ENCODE measurements at regions not wholly inside any gene's neighbourhood (a gene's known extent, or its start where the extent isn't known, plus 50 kb on each side); places are given as distances from the start of the nearest gene placed in this dataset.

DNA sequence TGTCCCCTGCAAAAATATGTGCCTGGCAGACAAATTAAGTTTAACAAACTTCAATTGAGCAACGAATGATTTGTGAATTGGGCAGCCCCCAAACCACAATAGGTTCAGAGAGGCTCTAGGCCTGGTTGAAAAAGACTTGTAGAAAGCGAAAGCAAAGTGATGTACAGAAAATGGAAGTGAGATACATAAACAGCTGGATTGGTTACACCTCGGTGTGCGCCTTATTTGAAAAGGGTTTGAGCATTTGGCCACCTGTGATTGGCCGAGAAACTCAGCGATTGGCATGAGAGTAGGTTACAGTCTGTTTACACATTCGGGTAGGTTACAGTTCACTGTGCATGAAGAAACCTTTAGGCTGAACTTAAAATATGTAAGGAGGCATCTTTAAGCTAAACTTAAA, 136.9 kb downstream of the CD83 start:
- DNase-seq (ENCODE audit: low spot score) = no peak

- no peak for DNase-seq (ENCODE audit: low spot score)
These were observed 138.3 kb downstream of the CD83 start for GRCh38 chr6:14255916-14256315.

GRCh38 chr6:14258117-14258516, 140.5 kb downstream of the CD83 start:
- DNase-seq (ENCODE audit: low spot score) = no peak

- no peak for DNase-seq (ENCODE audit: low spot score)
These were observed 141.4 kb downstream of the CD83 start for GRCh38 chr6:14258695-14259593.

DNA sequence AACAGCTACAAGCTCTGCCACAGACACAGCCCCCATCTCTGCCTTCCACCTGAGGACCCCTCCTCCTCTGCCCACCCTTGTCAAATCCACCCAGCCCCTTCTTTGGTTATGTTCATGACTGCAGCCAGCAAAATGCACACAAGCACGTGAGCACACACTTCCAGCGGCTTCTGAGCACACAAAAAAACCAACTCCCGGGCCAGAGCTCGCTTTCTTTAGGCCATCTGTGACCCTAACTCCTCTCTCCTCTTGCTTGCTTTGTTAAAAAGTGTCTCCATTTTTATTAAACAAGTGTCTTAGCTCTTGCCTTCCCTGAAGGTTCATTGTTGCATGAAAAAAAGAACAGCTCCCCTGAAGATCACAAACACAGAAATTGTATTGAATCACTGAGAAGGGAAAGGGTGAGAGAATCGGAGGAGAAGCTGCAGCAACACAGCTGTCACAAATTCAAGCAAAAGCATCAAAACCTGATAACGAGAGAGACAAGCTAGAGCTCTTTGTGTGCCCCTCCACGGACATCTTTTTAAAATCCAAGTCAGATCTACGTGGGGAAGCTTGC, 142.1 kb downstream of the CD83 start:
- no peak for DNase-seq (ENCODE audit: low spot score)

GRCh38 chr6:14260839-14261238, 143.3 kb downstream of the CD83 start:
- DNase-seq (ENCODE audit: low spot score) = no peak

GRCh38 chr6:14263881-14264424, 146.4 kb downstream of the CD83 start:
- DNase-seq (ENCODE audit: low spot score) = no peak

DNA sequence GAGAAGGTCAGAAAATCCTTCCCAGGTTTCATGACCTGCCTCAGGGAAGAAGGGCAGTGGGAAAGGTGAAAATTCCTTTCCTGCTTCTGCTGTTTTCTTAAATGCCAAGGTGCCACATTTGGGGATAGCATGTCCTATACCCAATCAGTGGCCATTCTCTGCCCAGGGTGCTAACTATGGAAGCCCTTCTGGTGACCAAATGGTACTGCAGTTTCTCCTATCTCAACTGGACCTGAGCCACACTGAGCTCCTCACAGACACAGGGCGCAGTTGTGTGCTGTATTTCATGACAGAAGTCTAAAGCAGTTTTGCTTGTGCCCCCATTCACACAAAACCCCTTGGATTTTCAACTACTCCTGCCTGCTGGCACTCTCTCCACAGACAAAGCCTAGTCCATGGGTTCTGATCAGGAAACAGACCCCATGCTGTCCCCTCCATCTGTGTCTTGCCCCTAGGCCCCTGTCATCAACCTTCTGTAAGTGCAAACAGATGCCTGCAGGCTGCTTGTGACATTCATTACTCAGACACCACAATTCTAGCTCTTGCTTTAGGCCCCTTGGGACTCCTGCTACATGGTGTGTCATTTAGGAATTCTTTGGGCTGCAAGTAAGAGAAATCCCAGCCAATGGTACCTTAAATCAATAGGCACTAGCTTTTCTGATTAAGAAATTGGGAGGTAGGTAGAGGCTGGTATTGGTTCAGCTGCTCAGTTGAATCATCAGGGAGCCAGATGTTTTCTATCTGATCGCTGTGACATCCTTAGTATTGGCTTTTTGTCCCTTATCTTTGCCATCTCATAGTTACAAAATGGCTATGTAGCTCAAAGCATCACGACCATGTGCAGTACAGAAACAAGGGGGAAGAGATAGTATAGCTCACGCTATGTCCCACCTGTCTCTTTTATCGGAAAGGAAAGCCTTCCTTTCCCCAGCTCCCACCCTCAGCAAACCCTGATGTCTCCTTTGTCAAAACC, 147.8 kb downstream of the CD83 start:
- no peak for DNase-seq (ENCODE audit: low spot score)

DNA sequence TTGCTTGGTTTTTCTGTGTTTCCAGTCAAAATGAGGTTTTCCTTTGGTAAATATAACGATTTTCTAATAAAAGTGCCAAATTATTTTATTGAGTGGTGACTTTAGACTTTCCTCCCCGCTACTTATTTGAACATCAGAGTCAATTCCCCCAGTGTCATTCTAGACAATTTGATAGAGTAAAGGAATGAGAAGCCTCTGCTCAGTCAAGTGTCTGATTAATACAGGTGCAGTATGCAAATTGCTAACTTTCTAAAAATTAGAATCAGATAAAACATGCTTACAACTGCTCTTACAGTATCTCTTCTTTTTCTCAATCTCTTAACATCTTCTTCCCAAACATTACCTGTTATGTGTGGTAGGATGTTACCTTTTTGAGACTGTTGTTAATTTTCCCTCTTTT, 148.7 kb downstream of the CD83 start:
- no peak for DNase-seq (ENCODE audit: low spot score)

DNA sequence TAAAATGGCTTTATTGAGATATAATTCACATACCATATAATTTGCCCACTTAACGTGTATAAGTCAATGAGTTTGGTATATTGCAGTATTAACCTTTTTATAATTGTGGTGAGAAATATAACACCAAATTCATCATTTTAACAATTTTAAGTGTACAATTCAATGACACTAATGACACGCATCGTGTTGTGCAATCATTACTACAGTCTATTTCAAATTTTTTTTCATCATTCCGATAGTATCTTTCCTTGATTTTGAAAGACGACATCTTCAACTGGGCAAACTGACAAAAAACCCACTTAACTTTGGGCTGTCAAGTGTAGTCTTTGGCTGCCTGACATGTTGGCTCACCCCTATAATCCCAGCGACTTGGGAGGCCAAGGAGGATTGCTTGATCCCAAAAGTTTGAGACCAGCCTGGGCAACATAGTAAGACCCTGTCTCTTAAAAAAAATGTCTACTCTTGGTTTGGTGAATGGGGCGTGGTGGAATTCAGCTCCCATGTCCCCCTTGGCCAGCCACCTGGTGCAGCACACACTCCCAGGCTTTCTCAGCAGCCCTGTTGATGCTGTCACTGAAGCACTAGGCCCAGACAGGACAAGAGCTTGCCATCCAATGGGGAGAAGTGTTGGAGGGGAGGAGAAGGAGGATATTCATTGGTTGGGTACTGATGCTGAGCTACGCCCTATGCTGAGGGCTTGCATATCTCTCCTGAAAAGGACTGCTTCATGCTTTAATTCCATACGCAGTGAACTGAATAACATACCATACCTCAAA, 150.5 kb downstream of the CD83 start:
- DNase-seq (ENCODE audit: low spot score) = no peak

DNA sequence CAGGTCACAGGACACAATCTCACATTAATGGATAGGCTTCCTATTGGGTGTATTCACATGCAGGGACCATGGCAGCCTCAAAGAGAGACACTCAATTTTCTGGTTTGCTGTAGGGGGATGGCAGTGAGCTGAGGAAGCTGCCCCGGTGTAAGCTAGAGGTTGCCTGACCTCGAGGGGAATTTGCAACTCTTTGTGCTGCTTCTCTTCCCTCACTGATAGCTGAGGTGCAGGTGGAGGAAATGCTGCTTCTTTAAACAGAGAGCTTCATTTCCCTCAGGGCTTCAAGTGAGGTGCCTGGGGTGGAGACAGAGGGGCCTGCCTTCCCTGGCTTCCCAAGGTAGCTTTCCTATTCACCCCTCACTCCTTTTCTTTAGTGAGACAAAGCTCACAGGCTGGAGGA, 151.9 kb downstream of the CD83 start:
- DNase-seq (ENCODE audit: low spot score) = no peak

DNA sequence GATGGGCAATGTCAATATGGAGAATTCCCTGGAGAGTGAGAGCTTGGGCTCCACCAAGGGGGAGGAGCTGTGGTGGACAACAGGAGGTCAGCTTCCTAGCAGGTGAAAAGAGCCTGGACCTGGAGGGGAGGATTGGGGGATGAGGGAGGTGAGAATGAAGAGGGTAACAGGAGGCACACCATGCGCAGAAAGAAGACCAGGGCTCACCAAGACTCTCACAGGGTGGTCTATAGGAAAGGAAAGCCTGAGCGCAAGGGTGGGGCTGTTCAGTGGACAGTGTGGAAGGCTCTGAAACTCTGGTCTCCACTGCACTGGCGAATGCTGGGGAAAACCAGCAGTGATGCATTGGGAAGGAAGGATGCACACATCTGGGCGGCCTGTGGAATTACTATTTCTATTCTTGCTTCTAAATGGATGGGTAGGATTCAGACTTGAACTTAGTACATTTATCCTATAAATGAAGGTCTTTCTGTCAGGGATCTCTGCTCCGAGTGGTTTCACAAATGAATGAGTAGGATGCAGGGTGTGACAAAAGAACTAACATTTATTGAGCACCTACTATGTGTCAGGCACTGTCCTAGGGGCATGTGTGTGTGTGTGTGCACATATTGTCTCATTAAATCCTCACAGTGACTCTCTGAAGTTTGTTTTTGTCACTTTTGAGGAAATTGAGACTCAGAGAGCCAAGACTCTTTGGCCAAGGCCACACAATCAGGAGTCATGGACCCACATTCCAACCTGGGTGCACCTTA, 152.7 kb downstream of the CD83 start:
- DNase-seq (ENCODE audit: low spot score) = no peak

GRCh38 chr6:14270925-14271788, 153.6 kb downstream of the CD83 start:
- DNase-seq (ENCODE audit: low spot score) = peak; percentile 63

GRCh38 chr6:14271789-14272736, 154.5 kb downstream of the CD83 start:
- no peak for DNase-seq (ENCODE audit: low spot score)

GRCh38 chr6:14272737-14273085, 155.1 kb downstream of the CD83 start:
- DNase-seq (ENCODE audit: low spot score) = no peak

DNA sequence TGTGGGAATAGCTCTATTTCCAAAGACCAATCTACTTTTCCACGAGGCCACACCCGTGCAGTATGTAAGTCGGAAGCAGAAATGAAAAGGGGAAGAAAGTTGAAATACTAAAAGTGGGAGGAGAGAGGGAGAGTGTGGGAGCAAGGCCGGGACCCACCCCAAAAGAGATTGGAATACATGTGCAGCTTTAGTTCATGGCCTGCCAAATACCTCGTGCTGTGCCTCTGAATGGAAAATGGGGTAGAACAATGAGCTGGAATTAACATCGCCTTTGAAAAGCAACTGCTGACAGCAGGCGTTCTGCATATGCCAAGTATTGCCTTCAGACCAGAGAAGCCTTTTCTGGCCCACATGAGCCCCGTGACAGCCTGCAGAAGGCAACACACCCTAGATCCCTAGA, 155.6 kb downstream of the CD83 start:
- DNase-seq (ENCODE audit: low spot score) = no peak

DNA sequence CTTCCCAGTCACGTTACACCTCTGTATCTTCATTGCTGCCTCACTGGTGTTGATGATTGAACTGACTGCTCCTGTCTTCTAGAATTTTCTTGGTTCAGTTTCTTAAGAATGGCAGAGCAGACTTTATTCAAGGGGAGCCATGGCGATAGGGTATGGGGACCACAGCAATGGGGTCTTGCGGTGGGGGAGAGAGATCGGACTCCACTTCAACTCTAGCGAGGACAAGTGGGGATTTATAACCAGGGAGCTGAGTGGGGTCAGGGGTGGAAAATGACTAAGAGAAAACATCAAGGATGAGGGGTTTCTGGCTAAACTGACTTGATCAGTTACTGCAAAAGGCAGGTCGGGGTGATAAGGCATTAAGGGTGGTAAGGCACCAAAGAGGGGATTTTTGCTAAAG, 156.4 kb downstream of the CD83 start:
- DNase-seq (ENCODE audit: low spot score) = no peak

All from AG08396 (cell line).